Myocyte (in vitro differentiated cells): ENCODE measurements at regions not wholly inside any gene's neighbourhood (a gene's known extent, or its start where the extent isn't known, plus 50 kb on each side); places are given as distances from the start of the nearest gene placed in this dataset.
"Not testable (repeated sequence)": the region's sequence is repeated elsewhere in the genome, so short reads cannot be mapped to it uniquely, and the experiment has no call there.

Experiments used
- DNase-seq: peaks from one replicate; pipeline ENCODE4 v3.0.0-alpha.2; 2012; ENCODE audit warnings: low read depth

- DNase-seq = peak; percentile 47
These were observed 109.9 kb downstream of the TANC2 start for GRCh38 chr17:63075969-63076368.

- DNase-seq = no peak
These were observed 112.7 kb downstream of the TANC2 start for GRCh38 chr17:63078707-63079106.

- peak; percentile 61 for DNase-seq
These were observed 116.3 kb downstream of the TANC2 start for GRCh38 chr17:63082273-63082861.

- DNase-seq = no peak
These were observed 116.9 kb downstream of the TANC2 start for GRCh38 chr17:63082952-63083351.

- peak; percentile 89 for DNase-seq
These were observed 120.6 kb downstream of the TANC2 start for GRCh38 chr17:63086483-63087185.

- not testable (repeated sequence) for DNase-seq
These were observed 124.5 kb downstream of the TANC2 start for GRCh38 chr17:63090358-63091114.

- DNase-seq = not testable (repeated sequence)
These were observed 125.9 kb downstream of the TANC2 start for GRCh38 chr17:63091909-63092308.

- DNase-seq = no peak
These were observed 128.6 kb downstream of the TANC2 start for GRCh38 chr17:63094631-63095030.

- no peak for DNase-seq
These were observed 129.4 kb downstream of the TANC2 start for GRCh38 chr17:63095459-63095858.

GRCh38 chr17:63095879-63096278 is 129.8 kb downstream of the TANC2 start:
- DNase-seq = no peak

- no peak for DNase-seq
These were observed 130.4 kb downstream of the TANC2 start for GRCh38 chr17:63096426-63096825.

GRCh38 chr17:63099425-63099824 is 133.4 kb downstream of the TANC2 start:
- DNase-seq = no peak

GRCh38 chr17:63102034-63102433 is 136.0 kb downstream of the TANC2 start:
- DNase-seq = no peak

GRCh38 chr17:63106050-63106449 is 140.0 kb downstream of the TANC2 start:
- no peak for DNase-seq

GRCh38 chr17:63109661-63110060 is 143.6 kb downstream of the TANC2 start:
- no peak for DNase-seq

- DNase-seq = peak; percentile 11
These were observed 147.1 kb downstream of the TANC2 start for GRCh38 chr17:63113167-63113566.

GRCh38 chr17:63116228-63116627 is 150.2 kb downstream of the TANC2 start:
- DNase-seq = no peak

GRCh38 chr17:63116967-63117830 is 151.2 kb downstream of the TANC2 start:
- DNase-seq = peak; percentile 17

GRCh38 chr17:63120406-63120805 is 154.4 kb downstream of the TANC2 start:
- DNase-seq = peak; percentile 15

- no peak for DNase-seq
These were observed 158.5 kb downstream of the TANC2 start for GRCh38 chr17:63124536-63124935.

- DNase-seq = no peak
These were observed 158.9 kb downstream of the TANC2 start for GRCh38 chr17:63124958-63125357.
